GM12878 (cell line): ENCODE measurements at regions not wholly inside any gene's neighbourhood (a gene's known extent, or its start where the extent isn't known, plus 50 kb on each side); places are given as distances from the start of the nearest gene placed in this dataset.

Experiments
- BMI1 ChIP-seq: fragments of 450-650 bp; IDR thresholded peaks from 2 replicates; pipeline ENCODE4 v1.6.1; 2016; ENCODE audit warnings: mild to moderate bottlenecking, moderate library complexity, borderline replicate concordance
- CBX3 ChIP-seq: fragments of 200-600 bp; sonication (generic); IDR thresholded peaks from 2 replicates; pipeline ENCODE4 v1.6.1; 2016; ENCODE audit warnings: low read depth, borderline replicate concordance
- CEBPZ ChIP-seq: fragments of 150-350 bp; IDR thresholded peaks from 2 replicates; pipeline ENCODE4 v1.6.1; 2016; ENCODE audit warnings: low read depth, low read length
- CHD2 ChIP-seq: IDR thresholded peaks from 2 replicates; pipeline ENCODE4 v1.6.1; 2011; ENCODE audit warnings: low read depth, low read length, improper control_type of control experiment, borderline replicate concordance
- CTCF ChIP-seq, 3 experiments: IDR thresholded peaks in 2 of 3; conservative IDR thresholded peaks in 1 of 3; 2 replicates each; pipeline ENCODE4 v1.5.1; 2011; ENCODE audit warnings: low read depth in 3 of 3, low read length in 3 of 3, mild to moderate bottlenecking in 3 of 3, control low read depth in 2 of 3, moderate library complexity in 2 of 3, inconsistent platforms in 1 of 3, mixed read lengths in 1 of 3; ENCODE audit not compliant: control insufficient read depth in 2 of 3, insufficient read depth in 1 of 3; ENCODE audit errors: extremely low read depth in 1 of 3
- E2F8 ChIP-seq: fragments of 450-650 bp; IDR thresholded peaks from 2 replicates; pipeline ENCODE4 v1.6.1; 2018; ENCODE audit warnings: mild to moderate bottlenecking, low read depth, moderate library complexity; ENCODE audit not compliant: partially characterized antibody
- EZH2 ChIP-seq: IDR thresholded peaks from 2 replicates; pipeline ENCODE4 v1.6.1; 2012; ENCODE audit warnings: low read depth, mild to moderate bottlenecking, control low read depth, inconsistent platforms, low read length, borderline replicate concordance; ENCODE audit not compliant: control insufficient read depth
- KAT2A ChIP-seq: conservative IDR thresholded peaks from 2 replicates; pipeline ENCODE4 v1.6.1; 2011; ENCODE audit warnings: low read depth, low read length; ENCODE audit not compliant: control insufficient read depth
- LARP7 ChIP-seq: fragments of 450-650 bp; IDR thresholded peaks from 2 replicates; pipeline ENCODE4 v1.6.1; 2017; ENCODE audit warnings: mild to moderate bottlenecking
- NR2C1 ChIP-seq: fragments of 450-650 bp; IDR thresholded peaks from 2 replicates; pipeline ENCODE4 v1.6.1; 2017; ENCODE audit warnings: antibody characterized with exemption, mild to moderate bottlenecking, moderate library complexity
- NRF1 ChIP-seq: conservative IDR thresholded peaks from 2 replicates; pipeline ENCODE4 v1.6.1; 2011; ENCODE audit warnings: mild to moderate bottlenecking, low read depth, low read length, improper control_type of control experiment
- PRDM15 ChIP-seq: fragments of 450-650 bp; formaldehyde crosslinking; IDR thresholded peaks from 2 replicates; pipeline ENCODE4 v1.4.0; 2020; ENCODE audit warnings: mild to moderate bottlenecking, moderate library complexity
- SMC3 ChIP-seq: IDR thresholded peaks from 2 replicates; pipeline ENCODE4 v1.6.1; 2011; ENCODE audit warnings: low read length, improper control_type of control experiment, borderline replicate concordance
- SRF ChIP-seq, 2 experiments: IDR thresholded peaks; 2 replicates each; pipeline ENCODE4 v1.6.1; 2011; ENCODE audit warnings: low read depth in 2 of 2, low read length in 2 of 2, mild to moderate bottlenecking in 1 of 2, moderate library complexity in 1 of 2
- TAF1 ChIP-seq: IDR thresholded peaks from 2 replicates; pipeline ENCODE4 v1.6.1; 2011; ENCODE audit warnings: mild to moderate bottlenecking, low read depth, low read length, borderline replicate concordance
- ZNF274 ChIP-seq: IDR thresholded peaks from one replicate; pipeline ENCODE4 v1.8.0; 2011; ENCODE audit not compliant: insufficient read length, insufficient read depth
- ZNF384 ChIP-seq: IDR thresholded peaks from 2 replicates; pipeline ENCODE4 v1.6.1; 2012; ENCODE audit warnings: low read depth, mild to moderate bottlenecking, low read length, improper control_type of control experiment, borderline replicate concordance
- ZNF622 ChIP-seq: fragments of 450-650 bp; IDR thresholded peaks from 2 replicates; pipeline ENCODE4 v1.6.1; 2017; ENCODE audit warnings: mild to moderate bottlenecking, inconsistent platforms

- TF ChIP-seq E2F8 = no peak
- TF ChIP-seq NR2C1 = no peak
- TF ChIP-seq ZNF622 = no peak
- TF ChIP-seq ZNF384 = no peak
- no peak for TF ChIP-seq PRDM15 (CRISPR knock-in tag)
- TF ChIP-seq KAT2A = no peak
- peak; percentile 43; the same call in 1 of the 2 replicates for TF ChIP-seq SMC3
- TF ChIP-seq CEBPZ = no peak
- TF ChIP-seq EZH2 = no peak
- TF ChIP-seq NRF1 = no peak
- TF ChIP-seq TAF1 = no peak
- no peak for TF ChIP-seq ZNF274
- peak; percentile 24 to 44 (median 40); a peak in 4 of 6 replicates for TF ChIP-seq CTCF (IDR thresholded peaks at IDR 0.05 in 2 of 3, conservative IDR thresholded peaks at IDR 0.05 in 1 of 3; ENCODE audit: control insufficient read depth in 2 of 3, extremely low read depth in 1 of 3, insufficient read depth in 1 of 3, low read depth in 3 of 3, low read length in 3 of 3)
- TF ChIP-seq SRF (IDR thresholded peaks at IDR 0.05; ENCODE audit: low read depth in 2 of 2, low read length in 2 of 2) = no peak
- no peak for TF ChIP-seq LARP7
- TF ChIP-seq CBX3 = no peak
- no peak for TF ChIP-seq CHD2
- no peak for TF ChIP-seq BMI1
Observed at GRCh38 chr4:112853662-112854256, 195.7 kb upstream of the ANK2 start (continued).
